ENCODE measurements at regions not wholly inside any gene's neighbourhood (a gene's known extent, or its start where the extent isn't known, plus 50 kb on each side); places are given as distances from the start of the nearest gene placed in this dataset.

DNA sequence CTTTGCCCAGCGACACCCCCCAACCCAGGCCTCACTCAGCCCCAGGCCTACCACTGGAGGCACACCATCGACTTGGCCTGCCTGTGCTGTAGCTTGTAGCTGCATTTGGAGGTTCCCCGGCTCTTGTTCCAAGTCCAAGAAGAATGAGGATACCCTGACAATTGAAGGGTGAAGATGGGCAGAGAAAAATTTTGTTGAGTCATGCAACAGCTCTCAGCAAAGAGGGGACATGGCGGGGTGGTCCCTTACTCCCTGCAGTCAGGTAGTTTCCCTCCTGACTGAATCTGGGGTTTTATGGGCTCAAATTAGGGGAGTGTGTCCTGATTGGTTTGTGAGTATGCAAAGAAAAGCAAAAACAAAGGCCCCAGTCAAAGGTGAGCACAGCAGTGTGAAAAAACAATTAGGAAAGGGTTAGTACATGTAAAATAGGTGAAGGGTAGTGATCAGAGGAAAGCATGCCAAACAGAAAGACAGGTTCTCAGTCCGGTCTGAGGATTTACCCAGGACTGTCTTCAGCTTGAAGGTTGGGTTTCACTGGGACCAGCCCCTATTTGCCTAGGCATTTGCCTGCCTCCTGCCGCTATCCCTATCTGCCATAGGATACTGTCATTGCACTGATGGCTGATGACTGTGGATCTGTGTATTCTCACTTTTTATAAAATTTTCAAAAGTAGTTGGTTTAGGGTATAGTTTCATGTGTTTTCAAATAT is 316.4 kb upstream of the RND3 start:
- TF ChIP-seq, protein P1, sequence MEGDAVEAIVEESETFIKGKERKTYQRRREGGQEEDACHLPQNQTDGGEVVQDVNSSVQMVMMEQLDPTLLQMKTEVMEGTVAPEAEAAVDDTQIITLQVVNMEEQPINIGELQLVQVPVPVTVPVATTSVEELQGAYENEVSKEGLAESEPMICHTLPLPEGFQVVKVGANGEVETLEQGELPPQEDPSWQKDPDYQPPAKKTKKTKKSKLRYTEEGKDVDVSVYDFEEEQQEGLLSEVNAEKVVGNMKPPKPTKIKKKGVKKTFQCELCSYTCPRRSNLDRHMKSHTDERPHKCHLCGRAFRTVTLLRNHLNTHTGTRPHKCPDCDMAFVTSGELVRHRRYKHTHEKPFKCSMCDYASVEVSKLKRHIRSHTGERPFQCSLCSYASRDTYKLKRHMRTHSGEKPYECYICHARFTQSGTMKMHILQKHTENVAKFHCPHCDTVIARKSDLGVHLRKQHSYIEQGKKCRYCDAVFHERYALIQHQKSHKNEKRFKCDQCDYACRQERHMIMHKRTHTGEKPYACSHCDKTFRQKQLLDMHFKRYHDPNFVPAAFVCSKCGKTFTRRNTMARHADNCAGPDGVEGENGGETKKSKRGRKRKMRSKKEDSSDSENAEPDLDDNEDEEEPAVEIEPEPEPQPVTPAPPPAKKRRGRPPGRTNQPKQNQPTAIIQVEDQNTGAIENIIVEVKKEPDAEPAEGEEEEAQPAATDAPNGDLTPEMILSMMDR (IDR thresholded peaks at IDR 0.05; ENCODE audit: low read length) = no peak
- no peak for TF ChIP-seq EZH2 (IDR thresholded peaks at IDR 0.05; ENCODE audit: borderline replicate concordance, low read length)
